CD4-positive, alpha-beta T cell treated with Interleukin-2 at 100 ng/mL for 4 hours (primary cell): ENCODE measurements at regions not wholly inside any gene's neighbourhood (a gene's known extent, or its start where the extent isn't known, plus 50 kb on each side); places are given as distances from the start of the nearest gene placed in this dataset.

Source experiments
- DNase-seq: peaks from one replicate; pipeline ENCODE4 v3.0.0-alpha.2; 2020; ENCODE audit warnings: low spot score

DNA sequence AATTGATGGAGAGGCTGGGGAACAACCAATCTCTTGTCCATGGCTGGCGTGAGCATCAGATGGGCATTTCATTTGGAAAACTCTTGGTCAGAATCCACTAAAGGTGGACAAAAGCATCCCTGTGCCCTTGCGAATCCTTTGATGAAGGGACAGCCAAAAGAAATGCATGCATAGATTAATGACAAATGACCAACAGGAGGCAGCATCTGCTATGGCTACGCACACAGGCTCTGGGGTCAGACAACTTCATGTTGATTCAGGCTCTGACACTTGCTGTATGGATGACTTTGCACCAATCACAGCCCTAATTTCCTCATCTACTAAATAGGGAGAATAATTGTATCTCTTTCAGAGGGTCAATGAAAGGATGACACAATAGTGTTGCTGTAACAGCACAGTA is 117.5 kb downstream of the ASCL4 start:
- DNase-seq: no peak

DNA sequence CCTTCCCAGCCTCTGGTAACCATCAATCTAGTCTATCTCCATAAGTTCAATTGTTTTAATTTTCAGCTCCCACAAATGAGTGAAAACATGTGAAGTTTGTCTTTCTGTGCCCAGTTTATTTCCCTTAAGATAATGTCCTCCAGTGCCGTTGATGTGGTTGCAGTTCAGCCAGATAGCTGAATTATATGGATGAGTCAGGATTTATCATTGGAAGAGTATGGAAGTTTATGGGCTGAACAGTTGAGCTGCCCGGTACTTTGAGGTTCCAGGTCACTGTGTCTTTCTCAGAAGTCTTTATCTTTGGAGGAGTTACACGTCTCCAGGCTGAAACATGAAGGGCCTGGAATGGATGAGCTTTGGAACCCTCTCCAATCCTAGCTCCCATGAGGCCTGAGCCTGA is 120.1 kb downstream of the ASCL4 start:
- DNase-seq: no peak

DNA sequence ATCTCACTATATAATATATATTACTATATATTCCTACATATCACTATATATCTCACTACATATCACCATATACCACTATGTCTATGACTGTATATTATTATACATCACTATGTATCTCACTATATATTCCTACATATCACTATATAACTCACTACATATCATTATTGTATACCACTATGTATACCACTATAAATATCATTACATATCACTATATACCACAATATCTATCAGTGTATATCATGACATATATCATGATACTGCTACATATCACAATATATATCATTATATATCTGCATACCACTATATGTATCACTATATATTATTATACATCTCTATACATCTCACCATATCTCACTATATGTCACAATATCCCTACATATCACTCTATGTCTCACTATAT is 121.5 kb downstream of the ASCL4 start:
- DNase-seq: no peak

DNA sequence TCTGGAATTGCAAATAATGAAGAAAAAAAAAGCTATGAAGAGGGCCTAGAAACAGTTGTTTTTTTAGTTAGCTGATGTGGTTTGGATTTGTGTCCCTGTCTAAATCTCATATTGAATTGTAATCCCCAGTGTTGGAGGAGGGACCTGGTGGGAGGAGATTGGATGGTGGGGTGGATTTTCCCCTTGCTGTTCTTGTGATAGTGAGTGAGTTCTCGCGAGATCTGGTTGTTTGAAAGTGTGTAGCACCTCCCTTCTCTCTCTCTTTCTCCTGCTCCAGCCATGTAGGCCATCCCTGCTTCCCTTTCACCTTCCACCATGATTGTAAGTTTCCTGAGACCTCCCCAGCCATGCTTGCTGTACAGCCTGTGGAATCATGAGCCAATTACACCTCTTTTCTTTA is 126.1 kb downstream of the ASCL4 start:
- DNase-seq: no peak

DNA sequence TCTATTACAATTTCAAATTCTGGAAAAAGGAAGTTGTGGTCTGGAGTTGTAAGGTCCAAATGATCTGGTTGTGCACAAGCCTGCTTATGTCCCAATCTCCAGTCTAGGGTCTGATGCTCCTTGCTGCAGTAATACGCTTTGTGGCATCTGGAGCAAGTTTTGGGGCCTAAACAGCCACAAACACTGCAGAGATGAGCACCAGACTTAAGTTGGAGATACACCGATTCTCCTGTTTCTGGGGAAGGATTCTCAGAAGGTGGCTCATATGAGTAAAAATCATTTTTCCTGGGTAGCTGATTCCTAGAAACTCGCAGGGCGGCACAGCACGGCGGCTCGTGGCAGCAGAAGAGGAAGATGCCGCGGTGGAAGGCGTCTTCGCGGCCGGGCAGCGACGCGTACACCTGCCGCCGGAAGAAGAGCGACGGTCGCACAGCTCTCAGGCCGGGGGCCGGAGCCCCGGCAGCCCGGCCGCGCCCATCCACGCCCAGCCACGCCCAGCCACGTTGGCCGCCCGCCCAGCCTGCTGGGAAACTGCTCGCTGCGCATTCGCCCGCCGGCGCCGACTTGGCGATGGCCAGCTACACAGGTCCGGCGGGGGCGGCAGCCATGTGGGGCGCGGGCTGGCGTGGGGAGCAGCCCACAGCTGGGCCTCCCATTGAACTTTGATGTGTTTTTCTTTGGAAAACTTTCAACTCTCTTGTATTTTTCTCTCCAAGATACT is 129.0 kb downstream of the ASCL4 start:
- DNase-seq: peak; percentile 5

DNA sequence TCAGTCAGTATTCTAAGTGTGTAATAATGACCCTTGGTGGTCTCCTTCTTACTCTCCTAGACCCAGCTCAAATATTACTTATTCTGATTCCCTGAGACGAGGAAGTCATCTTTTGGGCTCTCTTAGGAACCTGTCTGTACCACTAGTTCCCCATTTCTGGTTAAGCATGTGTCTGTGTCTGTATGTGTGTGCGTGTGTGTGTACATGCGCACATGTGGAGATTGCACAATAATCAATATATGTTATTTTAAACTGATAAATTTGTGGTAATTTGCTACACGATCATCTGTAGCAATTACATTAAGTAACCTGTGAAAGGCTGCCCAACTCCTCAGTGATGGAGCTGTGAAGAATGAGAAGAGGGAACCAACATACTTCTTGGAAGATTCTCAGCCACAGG is 132.2 kb downstream of the ASCL4 start:
- DNase-seq: no peak

DNA sequence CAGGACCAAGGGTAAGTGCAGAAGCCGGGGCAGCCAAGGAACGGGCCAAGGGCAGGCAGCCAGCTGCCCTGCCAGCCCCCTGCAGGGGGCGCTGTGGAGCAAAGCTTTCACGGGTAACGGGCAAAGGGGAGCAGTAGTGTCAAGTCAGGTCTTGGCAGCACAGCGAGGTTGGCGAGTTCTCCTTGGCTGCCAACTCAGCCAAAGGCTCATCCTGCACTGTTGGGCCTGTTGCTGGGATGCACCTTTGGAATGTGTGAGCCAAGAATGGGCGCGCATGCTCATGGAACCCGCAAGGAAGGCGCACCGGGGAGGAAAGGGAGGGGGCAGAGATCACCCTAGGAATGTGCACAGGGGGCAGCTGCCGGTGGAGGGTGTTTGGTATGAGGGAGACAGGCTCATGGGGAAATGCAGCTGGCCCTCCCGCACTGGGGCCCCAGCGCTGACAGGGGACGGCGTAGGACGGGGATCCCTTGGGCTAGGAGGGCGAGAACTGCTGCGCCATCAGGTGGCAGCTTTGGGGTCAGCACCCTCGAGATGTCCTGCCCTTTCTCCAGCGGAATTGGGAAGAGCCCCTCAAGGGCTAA is 138.0 kb downstream of the ASCL4 start:
- peak; percentile 44 for DNase-seq

DNA sequence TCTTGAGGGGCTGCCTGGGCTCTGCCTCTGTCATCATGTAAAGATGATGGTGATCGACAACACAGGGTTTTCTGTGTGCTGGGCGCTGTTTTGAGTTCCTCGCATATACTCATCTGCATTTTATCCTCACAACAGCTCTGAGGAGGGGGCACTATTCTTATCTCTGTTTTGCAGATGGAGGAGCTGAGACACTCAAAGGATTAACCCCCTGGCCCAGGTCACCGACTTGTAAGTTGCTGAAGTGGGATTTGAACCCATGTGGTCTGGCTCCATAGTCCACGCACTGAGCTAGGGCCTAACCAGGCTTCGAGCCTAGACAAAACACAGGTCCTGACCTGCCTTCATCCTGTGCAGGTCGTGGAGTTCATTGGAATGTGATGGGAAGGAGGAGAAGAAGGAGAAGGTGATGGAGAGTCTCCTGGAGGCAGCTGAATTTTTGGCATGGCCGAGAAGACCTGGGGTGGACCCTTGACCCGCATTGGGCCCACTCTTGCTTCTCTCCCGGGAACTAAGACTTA is 140.0 kb downstream of the ASCL4 start:
- no peak for DNase-seq

DNA sequence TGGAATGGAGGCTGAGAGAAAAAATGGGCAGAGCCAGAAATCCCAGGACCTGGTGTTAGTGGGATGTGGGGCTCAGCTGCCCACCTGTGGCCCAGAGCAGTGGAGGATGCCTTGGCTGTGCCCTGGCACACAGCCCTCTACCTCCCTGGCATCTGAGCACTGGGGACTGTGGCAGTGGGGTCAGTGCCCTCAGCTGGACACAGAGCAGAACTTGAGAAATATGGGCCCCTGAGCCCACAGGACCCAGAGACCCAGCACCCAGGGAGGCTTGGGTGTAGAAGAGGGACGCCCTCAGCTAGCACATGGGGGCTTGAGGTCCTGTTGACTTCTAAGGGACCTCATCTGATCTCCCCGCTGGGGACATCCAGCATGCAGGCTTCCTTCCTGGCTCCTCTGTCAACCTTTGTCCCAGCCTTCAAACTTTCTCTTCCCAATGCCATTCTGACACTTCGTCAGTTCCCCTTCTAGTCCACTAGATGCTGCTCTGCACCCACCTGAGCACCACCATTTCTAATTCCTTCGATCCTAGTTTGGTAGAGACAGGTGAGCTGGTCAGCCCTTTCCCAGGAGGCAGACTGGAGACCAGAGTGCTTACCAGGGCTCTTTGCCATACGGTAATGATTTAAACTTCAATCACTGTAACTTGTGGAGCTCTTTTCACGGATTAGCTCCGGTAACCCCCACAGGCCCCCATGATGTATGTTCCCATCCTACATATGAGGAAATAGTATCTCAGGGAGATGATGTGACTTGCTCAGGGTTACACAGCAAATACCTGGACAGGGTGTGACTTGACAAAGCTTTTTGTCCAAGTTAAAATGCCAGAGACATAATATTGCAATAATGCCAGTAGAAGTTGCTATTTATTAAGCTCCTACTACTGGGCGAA is 143.7 kb downstream of the ASCL4 start:
- no peak for DNase-seq

DNA sequence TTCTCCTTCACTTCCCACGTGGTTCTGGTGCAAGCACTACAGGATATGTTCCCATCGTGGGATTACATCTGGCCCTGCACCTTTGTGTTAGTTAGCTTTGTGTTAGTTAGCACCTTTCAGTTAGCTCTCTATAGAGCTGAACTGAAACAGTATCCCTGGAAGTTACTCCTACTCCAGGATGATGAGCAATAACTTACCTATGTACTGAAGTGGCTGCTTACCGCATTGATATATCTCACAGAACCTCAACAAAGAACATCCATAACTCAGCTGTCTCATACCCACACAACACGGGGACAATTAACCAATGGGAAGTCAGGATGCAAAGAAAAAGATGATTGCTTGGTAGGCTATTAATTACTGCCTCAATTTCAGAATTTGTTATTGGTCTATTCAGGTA is 146.6 kb downstream of the ASCL4 start:
- DNase-seq: no peak

DNA sequence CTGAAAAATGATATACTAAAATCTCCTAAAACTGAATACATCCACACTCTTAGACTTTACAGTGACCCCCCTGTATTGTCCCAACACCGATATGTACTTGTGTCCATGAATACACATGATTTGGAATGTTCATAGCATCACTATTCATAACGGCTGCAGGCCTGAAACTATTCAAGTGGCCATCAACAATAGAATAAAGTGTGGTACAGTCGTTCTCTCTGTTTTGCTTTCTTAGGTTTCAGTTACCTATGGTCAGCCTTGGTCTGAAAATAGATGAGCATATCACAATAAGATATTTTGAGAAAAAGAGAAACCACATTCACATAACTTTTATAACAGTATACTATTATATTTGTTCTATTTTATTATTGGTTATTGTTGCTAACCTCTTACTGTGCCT is 150.6 kb downstream of the ASCL4 start:
- no peak for DNase-seq

DNA sequence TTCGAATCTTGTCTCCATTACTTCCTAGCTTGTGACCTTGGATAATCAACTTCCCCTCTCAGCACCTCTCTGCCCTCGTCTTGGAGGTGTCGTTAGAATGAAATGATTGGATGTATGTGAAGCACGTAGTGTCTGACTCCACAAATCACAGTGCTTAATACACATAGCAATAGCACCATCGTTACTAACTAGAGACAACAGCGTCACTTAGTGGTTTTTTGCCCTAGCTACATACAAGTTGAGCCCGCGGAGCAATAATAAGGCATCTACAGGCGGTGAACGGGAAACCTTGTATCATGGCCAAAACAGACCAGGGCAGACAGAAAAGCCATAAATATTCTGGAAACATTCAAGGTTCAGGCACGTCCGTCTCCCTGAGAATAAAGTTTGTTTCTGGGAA is 154.9 kb downstream of the ASCL4 start:
- DNase-seq: no peak

DNA sequence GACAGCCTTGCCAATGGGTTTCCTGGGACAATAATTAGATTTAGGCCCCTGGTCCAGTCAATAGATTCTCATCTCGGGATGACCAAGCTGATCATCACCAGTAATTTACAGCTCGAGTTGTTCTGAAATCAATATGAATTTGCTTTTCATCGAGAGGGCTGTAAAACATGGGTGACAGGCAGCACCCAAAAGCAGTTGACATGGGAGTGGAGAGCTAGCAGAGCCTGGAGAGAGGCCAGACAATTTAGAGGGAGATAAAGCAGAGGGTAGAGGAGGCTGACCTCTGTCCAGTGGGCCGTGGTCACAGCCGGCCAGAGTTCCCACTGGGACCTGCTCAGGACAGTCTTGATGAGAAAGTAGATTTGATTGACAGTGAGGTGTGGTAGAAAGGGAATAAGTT is 157.3 kb downstream of the ASCL4 start:
- DNase-seq: no peak

DNA sequence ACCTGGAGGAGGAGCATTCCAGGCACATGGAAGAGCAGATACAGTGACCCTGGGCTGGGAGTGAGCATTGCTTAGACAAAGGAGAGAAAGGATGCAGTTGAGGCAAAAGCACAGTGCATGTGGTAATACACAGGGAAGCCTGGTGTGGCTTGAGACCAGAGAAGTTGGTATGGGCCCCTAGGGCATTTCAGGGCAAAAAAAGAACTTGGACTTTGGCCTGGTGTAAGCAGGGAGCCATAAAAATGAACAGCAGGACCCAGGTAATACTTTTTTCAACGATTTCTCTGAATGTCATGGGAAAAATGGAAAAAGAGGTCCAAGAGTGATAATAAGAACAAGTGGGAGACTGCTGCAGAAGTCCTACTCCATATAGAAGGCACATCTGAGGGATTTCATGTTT is 163.9 kb downstream of the ASCL4 start:
- no peak for DNase-seq

DNA sequence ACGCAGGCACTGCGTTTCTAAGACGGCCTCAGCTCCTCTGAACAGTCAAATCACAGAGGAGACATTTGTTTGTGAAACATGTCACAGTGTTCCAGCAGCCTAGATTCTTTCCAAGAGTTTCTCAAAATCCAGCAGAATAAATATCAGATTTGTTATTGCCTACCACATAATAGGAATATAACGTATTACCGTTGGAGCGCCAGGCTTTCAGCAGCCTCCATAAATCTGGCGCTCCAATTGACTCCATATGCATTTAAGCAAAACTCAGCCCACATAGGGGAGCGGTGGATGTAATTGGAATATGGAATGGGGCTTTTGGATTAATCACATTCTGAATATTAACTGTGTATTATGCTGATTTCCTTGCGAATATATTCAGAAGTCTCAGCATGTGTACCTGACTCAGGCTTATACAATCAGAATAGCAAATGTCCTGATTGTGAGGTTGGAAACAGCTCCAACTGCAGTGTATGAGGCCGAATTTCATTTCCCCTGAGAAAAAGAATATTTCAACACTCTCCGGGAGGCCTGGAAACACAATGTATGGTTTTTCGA is 174.0 kb downstream of the ASCL4 start:
- no peak for DNase-seq

DNA sequence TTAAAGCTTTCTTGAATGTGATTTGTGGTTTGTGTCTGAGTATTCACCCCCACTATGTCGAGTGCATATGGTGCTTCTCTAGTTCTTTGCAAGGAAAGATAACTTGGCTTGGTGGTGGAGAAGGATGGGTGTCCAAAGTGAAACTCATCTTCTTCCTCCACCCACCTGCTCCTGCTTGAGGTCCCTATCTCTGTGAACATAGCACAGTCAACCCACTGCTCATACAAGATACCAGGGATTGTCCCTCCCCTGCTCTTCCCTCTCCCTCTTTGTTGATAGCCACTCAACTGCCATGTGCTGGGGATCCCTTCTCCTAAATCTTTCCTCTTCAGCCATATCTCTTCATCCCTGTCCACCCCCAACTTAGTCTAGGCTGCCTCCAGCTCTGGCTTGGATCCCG is 176.5 kb downstream of the ASCL4 start:
- DNase-seq: no peak

DNA sequence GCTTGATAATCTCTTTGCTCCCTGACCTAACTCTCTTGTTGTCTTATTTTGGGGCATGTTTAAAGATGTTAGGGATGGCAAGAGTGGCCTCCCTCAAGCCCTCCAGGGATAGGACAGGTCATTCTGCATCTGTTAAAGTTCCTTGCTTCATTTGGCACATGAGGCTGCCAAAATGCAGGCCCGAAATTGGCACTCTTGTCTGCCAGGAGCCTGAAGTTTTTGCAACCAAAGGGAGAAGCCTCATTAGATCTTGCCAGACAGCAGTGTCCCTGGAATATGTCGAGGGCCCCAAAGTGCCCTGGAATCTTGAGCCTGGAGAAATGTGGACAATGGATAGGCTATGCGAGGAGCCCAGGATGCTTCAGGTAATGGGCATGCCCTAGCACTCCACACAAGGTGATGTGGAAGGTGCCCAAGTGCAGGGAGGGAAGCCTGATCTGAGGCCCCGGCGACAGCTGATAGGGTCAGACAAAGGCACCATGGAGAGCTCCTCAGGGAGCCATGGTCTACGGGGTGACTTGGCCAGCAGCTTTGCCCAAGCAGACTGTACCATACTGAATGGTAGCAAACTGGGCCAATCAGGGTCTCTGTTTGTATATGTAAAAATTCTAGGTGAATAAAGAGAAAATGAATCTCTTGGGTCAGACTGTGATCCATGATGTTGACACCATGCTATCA is 173.0 kb upstream of the WSCD2 start:
- DNase-seq: no peak

DNA sequence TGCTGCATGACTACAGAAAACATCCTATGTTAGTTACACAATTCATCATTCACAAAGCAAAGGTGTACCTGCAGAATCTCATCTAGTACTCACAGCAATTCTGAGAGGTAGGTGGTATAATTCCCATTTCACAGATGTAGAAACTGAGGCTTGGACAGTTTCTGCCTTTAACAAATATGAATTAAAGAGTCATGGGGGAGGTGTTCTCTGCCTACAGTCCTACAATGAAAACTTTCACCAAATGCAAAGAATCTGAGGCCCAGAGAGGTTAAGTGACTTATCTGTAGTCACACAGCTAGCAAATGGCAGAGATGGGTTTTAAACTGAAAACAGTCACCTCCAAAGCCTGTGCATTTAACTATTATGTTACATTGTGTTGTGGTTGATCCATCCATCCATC is 171.6 kb upstream of the WSCD2 start:
- DNase-seq: no peak

DNA sequence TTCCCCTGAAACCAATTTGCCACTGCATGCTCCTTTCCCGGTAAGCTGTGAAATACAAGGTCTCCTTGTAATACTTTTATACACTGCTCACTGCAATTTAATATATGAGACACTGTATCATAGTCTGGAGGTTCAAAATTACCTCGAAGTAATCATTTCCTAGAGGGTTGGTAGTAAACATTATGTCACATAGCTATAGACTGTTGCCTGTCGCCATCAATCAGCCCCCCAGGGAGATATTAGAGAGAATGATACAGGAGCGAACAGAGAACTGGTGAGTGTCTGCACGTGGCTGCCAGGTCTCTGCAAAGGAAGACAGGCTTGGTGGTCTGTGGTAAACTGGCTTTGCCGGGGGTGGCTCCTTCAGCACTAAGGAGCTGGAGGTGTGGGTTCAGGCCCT is 165.5 kb upstream of the WSCD2 start:
- no peak for DNase-seq

DNA sequence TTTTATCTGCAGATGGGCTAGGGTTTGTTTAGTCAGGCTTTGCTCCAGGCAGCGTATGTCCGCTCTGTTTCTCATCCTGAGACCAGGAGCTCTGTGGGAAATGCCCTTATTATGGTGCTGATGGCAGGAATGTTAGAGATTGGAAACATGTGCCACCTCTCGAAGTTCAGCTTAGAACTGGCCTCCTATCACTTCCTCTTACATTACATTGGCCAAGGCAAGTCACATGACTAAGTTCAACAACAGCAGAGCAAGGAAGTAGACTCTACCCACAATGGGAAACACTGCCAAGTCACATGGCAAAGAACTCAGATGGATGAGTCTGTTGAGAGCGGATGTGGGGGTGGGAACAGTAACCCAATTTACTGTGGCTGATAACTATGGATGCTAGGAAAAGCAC is 161.9 kb upstream of the WSCD2 start:
- no peak for DNase-seq

DNA sequence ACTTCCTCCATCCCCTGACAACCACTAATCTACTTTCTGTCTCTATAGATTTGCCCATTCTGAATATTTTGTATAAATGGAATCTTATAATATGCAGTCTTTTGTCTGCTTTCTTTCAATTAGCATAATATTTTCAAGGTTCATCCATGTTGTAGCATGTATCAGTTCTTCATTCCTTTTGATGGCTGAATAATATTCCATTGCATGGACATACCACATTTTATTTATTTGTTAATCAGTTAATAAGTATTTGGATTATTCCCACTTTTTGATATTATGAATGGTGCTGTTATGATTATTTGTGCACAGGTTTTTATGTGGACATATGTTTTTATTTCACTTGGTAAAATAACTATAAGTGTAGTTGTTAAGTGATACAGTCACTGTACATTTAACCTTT is 155.1 kb upstream of the WSCD2 start:
- no peak for DNase-seq

DNA sequence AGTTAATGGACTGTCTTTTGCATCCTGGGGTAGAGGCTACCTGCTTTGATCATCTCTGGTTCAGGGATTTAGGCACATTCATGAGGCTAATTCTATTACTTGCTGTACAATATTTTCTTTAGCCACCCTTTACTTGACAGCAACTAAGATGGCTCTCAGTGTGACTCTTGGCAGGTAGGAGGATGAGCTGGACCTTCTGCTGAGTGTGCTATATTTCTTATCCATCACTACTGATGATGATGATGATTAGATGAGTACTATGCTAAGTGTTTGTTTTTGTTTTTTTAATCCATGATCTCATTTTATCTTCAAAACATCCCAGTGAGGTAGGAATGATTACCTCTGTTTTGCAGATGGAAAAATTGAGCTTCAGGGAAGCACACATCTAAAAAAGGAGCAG is 152.8 kb upstream of the WSCD2 start:
- no peak for DNase-seq
